Activated T-helper 17 cell treated with anti-CD3 and anti-CD28 coated beads, Interleukin-2, amount 50 U/mL, for 72 hours (primary cell): ENCODE measurements at regions not wholly inside any gene's neighbourhood (a gene's known extent, or its start where the extent isn't known, plus 50 kb on each side); places are given as distances from the start of the nearest gene placed in this dataset.
A peak's percentile ranks its signal among the peaks of the same experiment; 100 is the strongest.

Experiments
- ATAC-seq: fragments of 150-1000 bp; cut with Tn5 transposase; replicated peaks from 2 replicates; pipeline ENCODE4 v1.10.0; 2021; ENCODE audit warnings: mild to moderate bottlenecking, moderate library complexity
- H3K27ac Mint-ChIP-seq: one replicate; pipeline ENCODE4 v1.8.0; 2022; ENCODE audit warnings: mixed read lengths
- H3K27me3 Mint-ChIP-seq: one replicate; pipeline ENCODE4 v1.8.0; 2022; ENCODE audit warnings: mixed read lengths
- H3K36me3 Mint-ChIP-seq: one replicate; pipeline ENCODE4 v1.8.0; 2022; ENCODE audit warnings: low read depth, mild to moderate bottlenecking, mixed read lengths
- H3K4me1 Mint-ChIP-seq: one replicate; pipeline ENCODE4 v1.8.0; 2022; ENCODE audit warnings: mixed read lengths
- H3K4me3 Mint-ChIP-seq: one replicate; pipeline ENCODE4 v1.8.0; 2022; ENCODE audit warnings: mild to moderate bottlenecking, mixed read lengths
- H3K9me3 Mint-ChIP-seq: one replicate; pipeline ENCODE4 v1.8.0; 2022; ENCODE audit warnings: mixed read lengths

DNA sequence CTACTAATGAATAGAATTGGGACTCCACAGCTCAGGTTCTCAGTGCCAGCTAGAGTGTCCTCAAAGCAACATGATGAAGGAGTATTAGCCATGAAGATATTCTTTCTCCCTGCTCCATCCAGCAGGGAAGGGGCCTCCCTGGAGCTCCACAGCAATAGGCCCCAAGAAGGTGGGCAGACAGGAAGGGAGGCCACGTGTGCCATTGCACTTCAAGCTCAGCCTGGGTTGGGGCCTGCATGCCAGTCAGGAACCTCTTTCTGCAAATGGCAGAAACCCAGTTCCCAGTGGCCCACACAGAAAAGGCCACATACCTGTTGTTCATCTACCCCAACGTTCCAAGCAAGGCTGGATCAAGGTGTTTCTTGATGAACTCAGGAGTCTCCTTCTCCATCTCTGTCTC is 357.5 kb upstream of the SFSWAP start:
- no peak for ATAC-seq
- Mint-ChIP-seq H3K27me3 (peaks cover 46% of the 10 kb centered on the region), H3K36me3 (no peaks in the 10 kb centered on the region), H3K4me1 (no peaks in the 10 kb centered on the region), H3K4me3 (no peak overlapping the region), H3K9me3 (peaks cover 3% of the 10 kb centered on the region), H3K27ac (no peak overlapping the region)

GRCh38 chr12:131353826-131354225 is 357.1 kb upstream of the SFSWAP start:
- ATAC-seq = no peak
- peaks cover 3% of the 10 kb centered on the region for H3K9me3 Mint-ChIP-seq
- H3K36me3 Mint-ChIP-seq = no peaks in the 10 kb centered on the region
- peaks cover 44% of the 10 kb centered on the region for H3K27me3 Mint-ChIP-seq
- H3K4me1 Mint-ChIP-seq = no peaks in the 10 kb centered on the region
- no peak overlapping the region for H3K4me3 Mint-ChIP-seq
- H3K27ac Mint-ChIP-seq = no peak overlapping the region

DNA sequence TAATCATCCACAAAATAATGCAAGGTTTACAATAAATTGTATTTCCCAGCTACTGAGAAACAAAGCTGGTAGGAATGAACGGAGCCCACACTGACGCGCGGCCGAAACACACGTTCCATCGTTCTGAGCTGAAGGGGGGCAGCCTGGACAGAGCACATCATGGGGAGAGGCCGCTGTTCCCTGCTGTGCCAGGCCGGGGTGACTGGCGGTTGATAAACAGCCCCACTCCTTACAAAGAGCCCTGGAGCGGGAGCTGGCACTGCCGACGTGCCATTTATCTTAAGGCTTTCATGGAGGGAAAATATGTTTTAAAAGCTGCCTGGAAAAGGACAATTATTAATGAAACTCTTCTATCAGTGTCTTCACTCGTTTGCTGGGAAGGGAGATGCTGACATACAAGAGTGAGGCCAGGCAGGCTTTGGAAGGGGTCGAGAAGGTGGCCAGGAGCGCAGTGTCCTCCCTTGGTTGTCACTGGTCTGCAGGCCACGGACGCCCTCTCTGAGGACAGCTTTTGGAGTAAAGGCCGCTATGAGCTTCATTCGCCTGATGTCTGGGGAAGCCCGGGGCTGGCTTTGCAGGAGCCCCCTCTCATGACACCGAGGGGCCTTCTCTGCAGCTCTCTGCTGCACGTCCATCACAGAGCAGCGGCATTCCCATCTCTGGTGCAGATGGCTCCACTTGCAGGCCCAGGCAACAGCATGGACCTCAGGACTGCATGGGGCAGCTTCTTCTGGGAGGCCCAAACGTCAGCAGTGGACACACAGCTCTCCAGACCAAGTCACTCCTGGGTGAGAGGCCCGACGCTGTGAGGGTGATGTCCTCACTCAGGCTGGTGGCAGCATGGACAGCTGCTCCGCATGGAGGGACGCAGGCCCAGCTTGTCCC is 355.3 kb upstream of the SFSWAP start:
- peaks cover 3% of the 10 kb centered on the region for H3K9me3 Mint-ChIP-seq
- no peaks in the 10 kb centered on the region for H3K4me1 Mint-ChIP-seq
- ATAC-seq = no peak
- H3K27me3 Mint-ChIP-seq = peaks cover 35% of the 10 kb centered on the region
- no peaks in the 10 kb centered on the region for H3K36me3 Mint-ChIP-seq
- H3K4me3 Mint-ChIP-seq = no peak overlapping the region
- H3K27ac Mint-ChIP-seq = no peak overlapping the region

GRCh38 chr12:131356485-131357184 is 354.3 kb upstream of the SFSWAP start:
- Mint-ChIP-seq H3K36me3 (no peaks in the 10 kb centered on the region), H3K27me3 (peaks cover 35% of the 10 kb centered on the region), H3K4me3 (no peak overlapping the region), H3K4me1 (no peaks in the 10 kb centered on the region), H3K9me3 (peaks cover 1% of the 10 kb centered on the region), H3K27ac (no peak overlapping the region)
- ATAC-seq = no peak

DNA sequence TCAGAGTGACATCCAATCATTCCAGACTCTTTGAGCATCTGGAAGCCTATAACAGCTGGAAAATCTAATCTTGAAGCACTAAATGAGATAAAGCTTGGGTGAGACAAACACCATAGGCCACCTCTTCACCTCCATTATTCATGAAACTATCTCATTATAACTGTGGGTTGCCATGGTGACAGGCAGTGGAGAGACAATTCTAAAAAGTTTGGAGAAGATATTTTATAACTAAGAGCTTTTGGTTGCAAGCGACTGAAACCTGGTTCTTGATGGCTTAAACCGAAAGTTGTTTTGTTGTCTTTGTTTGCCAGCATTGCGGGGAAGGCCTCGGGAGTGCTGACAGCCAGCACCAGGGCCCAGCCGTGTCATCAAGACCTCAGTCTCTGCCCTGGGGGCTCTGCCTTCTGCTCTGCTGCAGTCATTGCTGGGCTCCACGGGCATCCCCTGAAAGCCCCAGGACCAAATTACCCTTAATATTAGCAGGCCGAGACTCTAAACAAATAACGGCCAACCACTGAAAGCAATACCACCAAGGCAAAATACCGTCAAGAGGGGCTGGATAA is 353.6 kb upstream of the SFSWAP start:
- H3K9me3 Mint-ChIP-seq = no peaks in the 10 kb centered on the region
- H3K27ac Mint-ChIP-seq = no peak overlapping the region
- no peaks in the 10 kb centered on the region for H3K4me1 Mint-ChIP-seq
- no peaks in the 10 kb centered on the region for H3K36me3 Mint-ChIP-seq
- H3K27me3 Mint-ChIP-seq = peaks cover 35% of the 10 kb centered on the region
- no peak overlapping the region for H3K4me3 Mint-ChIP-seq
- ATAC-seq = no peak

DNA sequence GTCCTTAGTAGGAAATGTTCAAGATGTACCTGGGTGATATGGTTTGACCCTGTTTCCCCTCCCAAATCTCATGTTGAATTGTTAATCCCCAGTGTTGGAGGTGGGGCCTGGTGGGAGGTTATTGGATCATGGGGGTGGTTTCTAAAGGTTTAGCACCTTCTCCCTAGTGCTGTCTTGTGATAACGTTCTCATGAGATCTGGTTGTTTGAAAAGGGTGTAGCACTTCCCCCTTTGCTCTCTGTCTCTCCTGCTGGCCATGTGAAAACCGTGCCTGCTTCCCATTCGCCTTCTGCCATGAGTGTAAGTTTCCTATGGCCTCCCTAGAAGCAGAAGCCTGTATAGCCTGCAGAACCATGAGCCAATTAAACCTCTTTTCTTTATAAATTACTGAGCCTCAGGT is 353.0 kb upstream of the SFSWAP start:
- Mint-ChIP-seq H3K4me1 (no peaks in the 10 kb centered on the region), H3K36me3 (no peaks in the 10 kb centered on the region), H3K4me3 (no peak overlapping the region), H3K27ac (no peak overlapping the region), H3K27me3 (peaks cover 35% of the 10 kb centered on the region), H3K9me3 (no peaks in the 10 kb centered on the region)
- ATAC-seq = no peak

DNA sequence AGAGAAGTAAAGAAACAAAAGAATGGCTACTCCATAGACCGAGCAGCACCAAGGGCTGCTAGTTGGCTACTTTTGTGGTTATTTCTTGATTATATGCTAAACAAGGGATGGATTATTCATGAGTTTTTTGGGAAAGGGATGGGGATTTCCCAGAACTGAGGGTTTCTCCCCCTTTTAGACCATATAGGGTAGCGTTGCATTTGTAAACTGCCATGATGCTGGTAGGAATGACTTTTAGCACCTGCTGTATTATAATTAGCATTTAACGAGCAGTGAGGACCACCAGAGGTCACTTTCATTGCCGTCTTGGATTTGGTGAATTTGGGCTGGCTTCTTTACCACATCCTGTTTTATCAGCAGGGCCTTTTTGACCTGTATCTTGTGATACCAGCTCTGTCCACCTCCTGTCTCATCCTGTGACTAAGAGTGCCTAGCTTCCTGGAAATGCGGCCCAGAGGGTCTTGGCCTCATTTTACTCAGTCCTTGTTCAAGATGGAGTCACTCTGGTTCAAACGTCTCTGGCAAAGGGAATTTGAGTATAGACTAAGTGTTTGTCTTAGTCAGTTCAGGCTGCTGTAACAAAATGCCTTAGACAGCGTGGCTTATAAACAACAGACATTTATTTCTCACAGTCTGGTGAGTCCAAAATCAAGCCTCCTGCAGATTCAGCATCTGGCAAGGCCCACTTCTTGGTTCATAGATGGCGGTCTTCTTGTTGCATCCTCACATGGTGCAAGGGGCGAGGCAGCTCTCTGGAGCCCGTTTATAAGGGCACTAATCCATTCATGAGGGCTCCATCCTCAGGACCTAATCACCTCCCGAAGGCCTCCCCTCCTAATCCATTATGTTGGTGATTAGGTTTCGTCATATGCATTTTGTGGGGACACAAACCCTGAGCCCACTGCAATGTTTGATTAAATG is 348.3 kb upstream of the SFSWAP start:
- Mint-ChIP-seq H3K27ac (no peak overlapping the region), H3K4me3 (no peak overlapping the region), H3K4me1 (no peaks in the 10 kb centered on the region)

GRCh38 chr12:131363393-131363792 is 347.5 kb upstream of the SFSWAP start:
- H3K4me3 Mint-ChIP-seq = no peak overlapping the region
- H3K27ac Mint-ChIP-seq = no peak overlapping the region
- no peaks in the 10 kb centered on the region for H3K36me3 Mint-ChIP-seq
- H3K9me3 Mint-ChIP-seq = no peaks in the 10 kb centered on the region
- no peaks in the 10 kb centered on the region for H3K4me1 Mint-ChIP-seq
- peaks cover 3% of the 10 kb centered on the region for H3K27me3 Mint-ChIP-seq
- no peak for ATAC-seq

More for the DNA sequence above, 348.3 kb upstream of the SFSWAP start:
- H3K27me3 Mint-ChIP-seq = peaks cover 9% of the 10 kb centered on the region
- no peaks in the 10 kb centered on the region for H3K9me3 Mint-ChIP-seq
- no peaks in the 10 kb centered on the region for H3K36me3 Mint-ChIP-seq
- ATAC-seq = peak; percentile 32

- H3K36me3 Mint-ChIP-seq = no peaks in the 10 kb centered on the region
- peaks cover 3% of the 10 kb centered on the region for H3K27me3 Mint-ChIP-seq
- ATAC-seq = no peak
- no peaks in the 10 kb centered on the region for H3K4me1 Mint-ChIP-seq
- no peak overlapping the region for H3K4me3 Mint-ChIP-seq
- H3K9me3 Mint-ChIP-seq = no peaks in the 10 kb centered on the region
- no peak overlapping the region for H3K27ac Mint-ChIP-seq
These were observed 346.9 kb upstream of the SFSWAP start for GRCh38 chr12:131363841-131364495.

GRCh38 chr12:131364903-131365820 is 345.7 kb upstream of the SFSWAP start:
- Mint-ChIP-seq H3K4me3 (no peak overlapping the region), H3K27me3 (no peaks in the 10 kb centered on the region), H3K9me3 (no peaks in the 10 kb centered on the region), H3K36me3 (no peaks in the 10 kb centered on the region), H3K27ac (no peak overlapping the region), H3K4me1 (no peaks in the 10 kb centered on the region)
- ATAC-seq = no peak

DNA sequence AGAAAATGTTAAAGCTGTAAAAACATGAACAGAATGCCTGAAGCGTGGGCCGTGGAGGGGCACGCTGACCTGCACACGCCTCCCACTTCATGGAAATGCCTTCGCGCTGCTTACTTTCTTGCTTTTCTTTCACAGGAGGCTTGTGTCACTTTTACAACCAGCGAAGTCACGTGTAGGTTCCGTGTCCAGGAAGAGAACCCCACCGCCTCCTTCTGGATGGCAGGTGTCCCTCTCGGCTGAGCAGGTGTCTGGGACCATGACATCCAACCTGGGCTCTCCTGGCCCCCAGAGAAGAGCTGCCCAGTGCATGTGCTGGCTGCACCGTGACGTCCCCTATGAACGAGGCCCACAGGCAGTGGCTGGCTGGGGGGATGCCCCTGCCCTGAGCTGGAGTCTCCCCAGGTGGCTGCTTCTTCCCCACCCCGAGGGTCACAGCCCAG is 345.0 kb upstream of the SFSWAP start:
- Mint-ChIP-seq H3K27me3 (no peaks in the 10 kb centered on the region), H3K9me3 (no peaks in the 10 kb centered on the region), H3K4me3 (no peak overlapping the region), H3K36me3 (no peaks in the 10 kb centered on the region), H3K27ac (no peak overlapping the region), H3K4me1 (no peaks in the 10 kb centered on the region)
- no peak for ATAC-seq

- Mint-ChIP-seq H3K27me3 (no peaks in the 10 kb centered on the region), H3K9me3 (no peaks in the 10 kb centered on the region), H3K4me3 (no peak overlapping the region), H3K4me1 (no peaks in the 10 kb centered on the region), H3K36me3 (no peaks in the 10 kb centered on the region), H3K27ac (no peak overlapping the region)
- ATAC-seq = no peak
These were observed 344.5 kb upstream of the SFSWAP start for GRCh38 chr12:131366261-131366871.
